WTC11 (cell line): ENCODE measurements at regions not wholly inside any gene's neighbourhood (a gene's known extent, or its start where the extent isn't known, plus 50 kb on each side); places are given as distances from the start of the nearest gene placed in this dataset.

Experiments
- ATAC-seq: fragments of 200-7000 bp; cut with Tn5 transposase; 2 replicates; pipeline ENCODE4 v1.10.0; 2021; ENCODE audit warnings: mild to moderate bottlenecking, moderate library complexity
- CTCF ChIA-PET: fragments of 300-600 bp; sonication (Branson Sonifier 250); formaldehyde crosslinking; loops from one replicate; lab custom pipeline; 2021; ENCODE audit warnings: antibody characterized with exemption; lab: Charles Lee
- POLR2A ChIA-PET: fragments of 350-600 bp; sonication (Branson Sonifier 250); formaldehyde crosslinking; loops from one replicate; lab custom pipeline; 2021; ENCODE audit warnings: antibody characterized with exemption; lab: Charles Lee
- DNase-seq: peaks from one replicate; pipeline ENCODE4 v3.0.0; 2021; ENCODE audit warnings: low spot score
- H3K27ac Mint-ChIP-seq: 2 replicates; pipeline ENCODE4 v1.8.0; 2021; ENCODE audit warnings: mixed read lengths
- H3K27me3 Mint-ChIP-seq: 2 replicates; pipeline ENCODE4 v1.8.0; 2021; ENCODE audit warnings: low read depth, mild to moderate bottlenecking, moderate library complexity, mixed read lengths
- H3K36me3 Mint-ChIP-seq: 2 replicates; pipeline ENCODE4 v1.8.0; 2021; ENCODE audit warnings: mixed read lengths
- H3K4me1 Mint-ChIP-seq: 2 replicates; pipeline ENCODE4 v1.8.0; 2022; ENCODE audit warnings: mixed read lengths
- H3K4me3 Mint-ChIP-seq: 2 replicates; pipeline ENCODE4 v1.8.0; 2021; ENCODE audit warnings: mild to moderate bottlenecking, moderate library complexity, mixed read lengths
- H3K9me3 Mint-ChIP-seq: 2 replicates; pipeline ENCODE4 v1.8.0; 2021; ENCODE audit warnings: mixed read lengths
- CREB1 ChIP-seq: sonication (generic); formaldehyde crosslinking; IDR thresholded peaks from 2 replicates; pipeline ENCODE4 v1.8.0; 2023; ENCODE audit warnings: mild to moderate bottlenecking, missing genetic modification reagents
- EMX1 ChIP-seq: fragments of 250-450 bp; sonication (Bioruptor Pico); IDR thresholded peaks from 2 replicates; pipeline ENCODE4 v1.8.0; 2021; ENCODE audit warnings: mild to moderate bottlenecking
- ERG ChIP-seq: fragments of 250-450 bp; sonication (Bioruptor Pico); IDR thresholded peaks from 2 replicates; pipeline ENCODE4 v1.8.0; 2021; ENCODE audit warnings: mild to moderate bottlenecking
- FOXK1 ChIP-seq: sonication (generic); formaldehyde crosslinking; IDR thresholded peaks from 2 replicates; pipeline ENCODE4 v1.8.0; 2022; ENCODE audit warnings: mild to moderate bottlenecking, moderate library complexity, missing genetic modification reagents
- FOXP4 ChIP-seq: sonication (generic); formaldehyde crosslinking; IDR thresholded peaks from 2 replicates; pipeline ENCODE4 v1.8.0; 2022; ENCODE audit warnings: mild to moderate bottlenecking, missing genetic modification reagents
- HMGXB4 ChIP-seq: sonication (generic); formaldehyde crosslinking; IDR thresholded peaks from 2 replicates; pipeline ENCODE4 v1.8.1; 2023; ENCODE audit warnings: mild to moderate bottlenecking, moderate library complexity, missing genetic modification reagents
- NFATC4 ChIP-seq: fragments of 250-450 bp; sonication (Bioruptor Pico); IDR thresholded peaks from 2 replicates; pipeline ENCODE4 v1.9.0; 2021; ENCODE audit warnings: mild to moderate bottlenecking
- PRDM15 ChIP-seq: sonication (generic); formaldehyde crosslinking; IDR thresholded peaks from 2 replicates; pipeline ENCODE4 v1.8.0; 2022; ENCODE audit warnings: missing genetic modification reagents
- PRRX2 ChIP-seq: fragments of 250-450 bp; sonication (Bioruptor Pico); IDR thresholded peaks from 2 replicates; pipeline ENCODE4 v1.8.0; 2021; ENCODE audit warnings: mild to moderate bottlenecking
- STAT6 ChIP-seq: sonication (generic); formaldehyde crosslinking; conservative IDR thresholded peaks from 2 replicates; pipeline ENCODE4 v1.8.1; 2023; ENCODE audit warnings: mild to moderate bottlenecking, low read depth, missing genetic modification reagents, moderate library complexity
- TEAD1 ChIP-seq: sonication (generic); formaldehyde crosslinking; IDR thresholded peaks from 2 replicates; pipeline ENCODE4 v1.8.0; 2022; ENCODE audit warnings: mild to moderate bottlenecking, missing genetic modification reagents
- USF1 ChIP-seq: sonication (generic); formaldehyde crosslinking; IDR thresholded peaks from 2 replicates; pipeline ENCODE4 v1.8.0; 2022; ENCODE audit warnings: mild to moderate bottlenecking, missing genetic modification reagents
- ZBTB21 ChIP-seq: sonication (generic); formaldehyde crosslinking; IDR thresholded peaks from 2 replicates; pipeline ENCODE4 v1.8.1; 2023; ENCODE audit warnings: mild to moderate bottlenecking, missing genetic modification reagents, borderline replicate concordance
- ZNF121 ChIP-seq: sonication (generic); formaldehyde crosslinking; IDR thresholded peaks from 2 replicates; pipeline ENCODE4 v1.8.0; 2023; ENCODE audit warnings: missing genetic modification reagents
- ZNF232 ChIP-seq: sonication (generic); formaldehyde crosslinking; IDR thresholded peaks from 2 replicates; pipeline ENCODE4 v1.8.0; 2022; ENCODE audit warnings: mild to moderate bottlenecking, missing genetic modification reagents

GRCh38 chr6:141744194-141744925 lies 388.4 kb upstream of the GJE1 start:
- Mint-ChIP-seq H3K27ac (0 out of 2 replicates have a peak overlapping the region, but pooled peaks have one; percentile 45), H3K27me3 (no peaks in the 10 kb centered on the region), H3K9me3 (peaks cover 35% of the 10 kb centered on the region), H3K4me1 (peaks cover 15% of the 10 kb centered on the region), H3K36me3 (peaks cover 27% of the 10 kb centered on the region), H3K4me3 (no peak overlapping the region)
- ChIA-PET CTCF (no interaction called here), POLR2A (no interaction called here)
- ATAC-seq (no peak), DNase-seq (no peak)
- TF ChIP-seq EMX1 (CRISPR knock-in tag) (no peak), STAT6 (CRISPR knock-in tag) (no peak), ZBTB21 (CRISPR knock-in tag) (no peak), ZNF232 (CRISPR knock-in tag) (no peak), USF1 (CRISPR knock-in tag) (no peak), PRDM15 (CRISPR knock-in tag) (no peak), FOXK1 (CRISPR knock-in tag) (no peak), ERG (CRISPR knock-in tag) (no peak), ZNF121 (CRISPR knock-in tag) (no peak), TEAD1 (CRISPR knock-in tag) (no peak), HMGXB4 (CRISPR knock-in tag) (no peak), FOXP4 (CRISPR knock-in tag) (no peak), NFATC4 (CRISPR knock-in tag) (no peak), CREB1 (no peak), PRRX2 (no peak)
